ENCODE measurements at regions not wholly inside any gene's neighbourhood (a gene's known extent, or its start where the extent isn't known, plus 50 kb on each side); places are given as distances from the start of the nearest gene placed in this dataset.

GRCh38 chr15:29490747-29491471, 221.3 kb upstream of the NSMCE3 start:
- TF ChIP-seq CTCF (IDR thresholded peaks at IDR 0.05; ENCODE audit: low read length, missing control alignments): no peak
- DNase-seq (ENCODE audit: low read depth): no peak

GRCh38 chr15:29480949-29481348, 211.3 kb upstream of the NSMCE3 start:
- TF ChIP-seq CTCF (IDR thresholded peaks at IDR 0.05; ENCODE audit: low read length, missing control alignments): no peak
- H3K4me3 ChIP-seq (replicated peaks; ENCODE audit: low read depth, low read length): no peak overlapping the region
- no peak for DNase-seq (ENCODE audit: low read depth)

More at GRCh38 chr15:29490747-29491471, 221.3 kb upstream of the NSMCE3 start:
- H3K4me3 ChIP-seq (replicated peaks; ENCODE audit: low read depth, low read length): no peak overlapping the region

- no peak for DNase-seq (ENCODE audit: low read depth)
- no peak for TF ChIP-seq CTCF (IDR thresholded peaks at IDR 0.05; ENCODE audit: low read length, missing control alignments)
- no peak overlapping the region for H3K4me3 ChIP-seq (replicated peaks; ENCODE audit: low read depth, low read length)
Measured at GRCh38 chr15:29480278-29480677, 210.7 kb upstream of the NSMCE3 start.

- TF ChIP-seq CTCF (IDR thresholded peaks at IDR 0.05; ENCODE audit: low read length, missing control alignments): no peak
Measured at GRCh38 chr15:29477256-29477655, 207.6 kb upstream of the NSMCE3 start.

GRCh38 chr15:29476503-29477080, 207.0 kb upstream of the NSMCE3 start:
- TF ChIP-seq CTCF (IDR thresholded peaks at IDR 0.05; ENCODE audit: low read length, missing control alignments): no peak
- no peak for DNase-seq (ENCODE audit: low read depth)
- no peak overlapping the region for H3K4me3 ChIP-seq (replicated peaks; ENCODE audit: low read depth, low read length)

More at GRCh38 chr15:29477256-29477655, 207.6 kb upstream of the NSMCE3 start:
- H3K4me3 ChIP-seq (replicated peaks; ENCODE audit: low read depth, low read length): no peak overlapping the region
- DNase-seq (ENCODE audit: low read depth): no peak

GRCh38 chr15:29475096-29475495, 205.5 kb upstream of the NSMCE3 start:
- no peak for TF ChIP-seq CTCF (IDR thresholded peaks at IDR 0.05; ENCODE audit: low read length, missing control alignments)
- no peak for DNase-seq (ENCODE audit: low read depth)
- no peak overlapping the region for H3K4me3 ChIP-seq (replicated peaks; ENCODE audit: low read depth, low read length)

Data from fibroblast of pulmonary artery (primary cell).